ENCODE measurements at regions not wholly inside any gene's neighbourhood (a gene's known extent, or its start where the extent isn't known, plus 50 kb on each side); places are given as distances from the start of the nearest gene placed in this dataset.

- DNase-seq (ENCODE audit: low read depth in 2 of 2): no peak
Observed at GRCh38 chr13:50101590-50101989, 86.3 kb downstream of the KCNRG start.

GRCh38 chr13:50104493-50104892 lies 89.2 kb downstream of the KCNRG start:
- no peak for DNase-seq (ENCODE audit: low read depth in 2 of 2)

GRCh38 chr13:50106559-50106958 lies 91.3 kb downstream of the KCNRG start:
- no peak for DNase-seq (ENCODE audit: low read depth in 2 of 2)

GRCh38 chr13:50107205-50107604 lies 92.0 kb downstream of the KCNRG start:
- no peak for DNase-seq (ENCODE audit: low read depth in 2 of 2)

GRCh38 chr13:50114961-50115360 lies 99.7 kb downstream of the KCNRG start:
- no peak for DNase-seq (ENCODE audit: low read depth in 2 of 2)

GRCh38 chr13:50115695-50116094 lies 100.5 kb downstream of the KCNRG start:
- DNase-seq (ENCODE audit: low read depth in 2 of 2): no peak

GRCh38 chr13:50116430-50116973 lies 101.3 kb downstream of the KCNRG start:
- DNase-seq (ENCODE audit: low read depth in 2 of 2): no peak

- DNase-seq (ENCODE audit: low read depth in 2 of 2): no peak
Observed at GRCh38 chr13:50119591-50119990, 104.3 kb downstream of the KCNRG start.

GRCh38 chr13:50122455-50122854 lies 107.2 kb downstream of the KCNRG start:
- no peak for DNase-seq (ENCODE audit: low read depth in 2 of 2)

- no peak for DNase-seq (ENCODE audit: low read depth in 2 of 2)
Observed at GRCh38 chr13:50123002-50123401, 107.8 kb downstream of the KCNRG start.

GRCh38 chr13:50123515-50123861 lies 108.2 kb downstream of the KCNRG start:
- no peak for DNase-seq (ENCODE audit: low read depth in 2 of 2)

- peak; percentile 47 to 54 for DNase-seq (ENCODE audit: low read depth in 2 of 2)
Observed at GRCh38 chr13:50123862-50124535, 108.8 kb downstream of the KCNRG start.

- peak; percentile 85 to 88 for DNase-seq (ENCODE audit: low read depth in 2 of 2)
Observed at GRCh38 chr13:50124536-50125303, 109.5 kb downstream of the KCNRG start.

- DNase-seq (ENCODE audit: low read depth in 2 of 2): no peak
Observed at GRCh38 chr13:50125304-50125553, 110.0 kb downstream of the KCNRG start.

- peak; percentile 49 to 63 for DNase-seq (ENCODE audit: low read depth in 2 of 2)
Observed at GRCh38 chr13:50125554-50126262, 110.5 kb downstream of the KCNRG start.

GRCh38 chr13:50126263-50126992 lies 111.2 kb downstream of the KCNRG start:
- no peak for DNase-seq (ENCODE audit: low read depth in 2 of 2)

- no peak for DNase-seq (ENCODE audit: low read depth in 2 of 2)
Observed at GRCh38 chr13:50126993-50127725, 111.9 kb downstream of the KCNRG start.

GRCh38 chr13:50127726-50128291 lies 112.6 kb downstream of the KCNRG start:
- no peak for DNase-seq (ENCODE audit: low read depth in 2 of 2)

GRCh38 chr13:50128428-50128931 lies 113.2 kb downstream of the KCNRG start:
- no peak for DNase-seq (ENCODE audit: low read depth in 2 of 2)

- no peak for DNase-seq (ENCODE audit: low read depth in 2 of 2)
Observed at GRCh38 chr13:50129081-50129705, 113.9 kb downstream of the KCNRG start.
